ENCODE measurements at regions not wholly inside any gene's neighbourhood (a gene's known extent, or its start where the extent isn't known, plus 50 kb on each side); places are given as distances from the start of the nearest gene placed in this dataset.

GRCh38 chr22:19574247-19574646, 50.0 kb upstream of the CLDN5 start:
- no peak for TF ChIP-seq CTCF (conservative IDR thresholded peaks at IDR 0.05)
- TF ChIP-seq ZFX (IDR thresholded peaks at IDR 0.05), result no peak

Measured in C4-2B (cell line).